Fibroblast of lung (primary cell): ENCODE measurements at regions not wholly inside any gene's neighbourhood (a gene's known extent, or its start where the extent isn't known, plus 50 kb on each side); places are given as distances from the start of the nearest gene placed in this dataset.

Experiments used
- CTCF ChIP-seq, 2 donors: IDR thresholded peaks in 1 of 2; conservative IDR thresholded peaks in 1 of 2; 1 replicate in 1 of 2; 2 replicates in 1 of 2; pipeline ENCODE4 v1.5.1; 2011 to 2012; ENCODE audit warnings: low read length in 2 of 2, control low read depth in 1 of 2, inconsistent platforms in 1 of 2, low read depth in 1 of 2, mild to moderate bottlenecking in 1 of 2
- EZH2 ChIP-seq: IDR thresholded peaks from 2 replicates; pipeline ENCODE4 v1.5.1; 2012; ENCODE audit warnings: low read length, control low read depth, mild to moderate bottlenecking; ENCODE audit errors: missing control alignments

GRCh38 chr1:78765489-78765888, 115.9 kb downstream of the IFI44 start:
- no peak for TF ChIP-seq CTCF (conservative IDR thresholded peaks at IDR 0.05 in 1 of 2, IDR thresholded peaks at IDR 0.05 in 1 of 2; ENCODE audit: low read depth in 1 of 2, low read length in 2 of 2)
- no peak for TF ChIP-seq EZH2
